HEK293 (cell line): ENCODE measurements at regions not wholly inside any gene's neighbourhood (a gene's known extent, or its start where the extent isn't known, plus 50 kb on each side); places are given as distances from the start of the nearest gene placed in this dataset.

ENCODE experiments used
- CTCF ChIA-PET: fragments of 350-600 bp; formaldehyde crosslinking; extraction: SDS; loops from one replicate; lab custom pipeline; 2021; ENCODE audit warnings: antibody characterized with exemption; lab: Yijun Ruan, JAX
- POLR2A ChIA-PET: fragments of 300-600 bp; formaldehyde crosslinking; extraction: SDS; loops from one replicate; lab custom pipeline; 2020; ENCODE audit warnings: antibody characterized with exemption, inconsistent platforms; lab: Yijun Ruan, JAX
- H3K27ac ChIP-seq: fragments of 200-500 bp; sonication (Bioruptor generic); 2 replicates; pipeline ENCODE4 v1.5.1; 2014; ENCODE audit warnings: low read depth, low read length, control low read depth, inconsistent platforms; ENCODE audit errors: extremely low read depth
- H3K36me3 ChIP-seq, 2 experiments: fragments of 200-500 bp in 1 of 2; sonication (Bioruptor generic) in 1 of 2; 1 replicate in 1 of 2; 2 replicates in 1 of 2; pipeline ENCODE4 v1.5.1; 2014 to 2017; ENCODE audit warnings: inconsistent platforms in 2 of 2, low read length in 2 of 2; ENCODE audit not compliant: control insufficient read depth in 2 of 2, insufficient read depth in 1 of 2
- H3K4me1 ChIP-seq: fragments of 200-500 bp; sonication (Bioruptor generic); 2 replicates; pipeline ENCODE4 v1.5.1; 2014; ENCODE audit warnings: mild to moderate bottlenecking, low read length, inconsistent platforms; ENCODE audit not compliant: control insufficient read depth, insufficient read depth
- H3K4me3 ChIP-seq: 2 replicates; pipeline ENCODE4 v1.5.1; 2011; ENCODE audit warnings: low read depth, mild to moderate bottlenecking, control low read depth, low read length, moderate library complexity
- H3K9me3 ChIP-seq: fragments of 200-500 bp; sonication (Bioruptor generic); 2 replicates; pipeline ENCODE4 v1.5.1; 2014; ENCODE audit warnings: low read depth, low read length, inconsistent platforms; ENCODE audit not compliant: control insufficient read depth, insufficient read depth
- AEBP2 ChIP-seq: fragments of 450-650 bp; formaldehyde crosslinking; IDR thresholded peaks from 2 replicates; pipeline ENCODE4 v1.5.1; 2016; ENCODE audit warnings: missing biosample characterization, missing genetic modification characterization, borderline replicate concordance
- EGR2 ChIP-seq: fragments of 450-650 bp; formaldehyde crosslinking; IDR thresholded peaks from 2 replicates; pipeline ENCODE4 v1.5.1; 2016; ENCODE audit warnings: low read depth, missing biosample characterization, missing genetic modification characterization
- GLIS1 ChIP-seq: fragments of 450-650 bp; formaldehyde crosslinking; IDR thresholded peaks from 2 replicates; pipeline ENCODE4 v1.5.1; 2016; ENCODE audit warnings: missing biosample characterization, missing genetic modification characterization
- KLF10 ChIP-seq: fragments of 450-650 bp; IDR thresholded peaks from 2 replicates; pipeline ENCODE4 v1.5.1; 2018; ENCODE audit warnings: missing biosample characterization, mild to moderate bottlenecking, missing genetic modification characterization
- KLF16 ChIP-seq: fragments of 450-650 bp; formaldehyde crosslinking; IDR thresholded peaks from 2 replicates; pipeline ENCODE4 v1.5.1; 2017; ENCODE audit warnings: missing biosample characterization, missing genetic modification characterization
- KLF9 ChIP-seq: fragments of 450-650 bp; formaldehyde crosslinking; IDR thresholded peaks from 2 replicates; pipeline ENCODE4 v1.5.1; 2016; ENCODE audit warnings: missing biosample characterization, missing genetic modification characterization, low read depth
- PBX3 ChIP-seq: sonication (generic); formaldehyde crosslinking; IDR thresholded peaks from 2 replicates; pipeline ENCODE4 v1.8.1; 2022; ENCODE audit warnings: mild to moderate bottlenecking, moderate library complexity, missing genetic modification reagents
- REPIN1 ChIP-seq: fragments of 450-650 bp; formaldehyde crosslinking; IDR thresholded peaks from 2 replicates; pipeline ENCODE4 v1.5.1; 2017; ENCODE audit warnings: missing biosample characterization, missing genetic modification characterization, low read depth
- ZBTB11 ChIP-seq: fragments of 450-650 bp; formaldehyde crosslinking; conservative IDR thresholded peaks from 2 replicates; pipeline ENCODE4 v1.5.1; 2016; ENCODE audit warnings: low read depth, missing biosample characterization, missing genetic modification characterization
- ZFHX2 ChIP-seq: fragments of 450-650 bp; formaldehyde crosslinking; conservative IDR thresholded peaks from 2 replicates; pipeline ENCODE4 v1.5.1; 2016; ENCODE audit warnings: missing biosample characterization, missing genetic modification characterization
- ZNF23 ChIP-seq: fragments of 450-650 bp; formaldehyde crosslinking; IDR thresholded peaks from 2 replicates; pipeline ENCODE4 v1.5.1; 2016; ENCODE audit warnings: missing biosample characterization, missing genetic modification characterization, borderline replicate concordance
- ZNF449 ChIP-seq: fragments of 450-650 bp; formaldehyde crosslinking; IDR thresholded peaks from 2 replicates; pipeline ENCODE4 v1.5.1; 2017; ENCODE audit warnings: missing biosample characterization, mild to moderate bottlenecking, missing genetic modification characterization, moderate library complexity
- ZNF777 ChIP-seq: fragments of 450-650 bp; formaldehyde crosslinking; IDR thresholded peaks from 2 replicates; pipeline ENCODE4 v1.5.1; 2017; ENCODE audit warnings: missing biosample characterization, missing genetic modification characterization, borderline replicate concordance
- ZNF792 ChIP-seq: fragments of 450-650 bp; formaldehyde crosslinking; IDR thresholded peaks from 2 replicates; pipeline ENCODE4 v1.5.1; 2016; ENCODE audit warnings: missing biosample characterization, missing genetic modification characterization
- ZNF837 ChIP-seq: fragments of 450-650 bp; formaldehyde crosslinking; IDR thresholded peaks from 2 replicates; pipeline ENCODE4 v1.5.1; 2016; ENCODE audit warnings: missing biosample characterization, missing genetic modification characterization
- ZSCAN23 ChIP-seq: fragments of 450-650 bp; formaldehyde crosslinking; IDR thresholded peaks from 2 replicates; pipeline ENCODE4 v1.5.1; 2016; ENCODE audit warnings: missing biosample characterization, missing genetic modification characterization
- TF ChIP-seq, protein P1 (sequence below): fragments of 450-650 bp; formaldehyde crosslinking; IDR thresholded peaks from 2 replicates; pipeline ENCODE4 v1.5.1; 2017; ENCODE audit warnings: missing biosample characterization, missing genetic modification characterization

DNA sequence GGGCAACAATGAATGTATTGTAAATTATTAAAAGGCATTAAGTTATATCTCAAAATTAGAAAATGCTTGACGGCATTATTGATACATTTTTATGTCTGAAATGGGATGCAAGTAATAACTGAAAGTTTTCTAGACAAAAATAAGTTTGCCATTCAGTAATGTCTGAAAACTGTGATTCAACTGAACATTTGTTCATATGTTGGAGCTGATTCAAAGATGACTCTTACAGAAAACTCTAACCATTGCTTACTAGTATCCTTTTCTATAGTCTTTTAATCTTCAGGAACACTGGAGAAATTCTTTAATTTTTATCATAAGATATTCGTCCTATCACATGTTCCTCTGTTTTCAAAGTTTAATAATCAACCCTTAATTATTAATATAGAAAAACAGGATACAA lies 71.1 kb upstream of the TFEC start (continued):
- no peak for TF ChIP-seq ZNF837 (tag by site-specific recombination)

GRCh38 chr7:116111475-116111874 lies 80.9 kb upstream of the TFEC start:
- H3K27ac ChIP-seq, result no peak overlapping the region
- no peaks in the 10 kb centered on the region for H3K9me3 ChIP-seq
- POLR2A ChIA-PET, result no interaction called here
- H3K4me3 ChIP-seq, result no peak overlapping the region
- no peak for TF ChIP-seq KLF9 (tag by site-specific recombination)
- no peak for TF ChIP-seq KLF10 (tag by site-specific recombination)
- no peak for TF ChIP-seq ZNF449 (tag by site-specific recombination)
- TF ChIP-seq ZNF792 (tag by site-specific recombination), result no peak
- no peak for TF ChIP-seq REPIN1 (tag by site-specific recombination)
- no peak for TF ChIP-seq ZNF23 (tag by site-specific recombination)
- TF ChIP-seq KLF16 (tag by site-specific recombination), result no peak
- TF ChIP-seq ZFHX2, result no peak
- TF ChIP-seq, protein P1, sequence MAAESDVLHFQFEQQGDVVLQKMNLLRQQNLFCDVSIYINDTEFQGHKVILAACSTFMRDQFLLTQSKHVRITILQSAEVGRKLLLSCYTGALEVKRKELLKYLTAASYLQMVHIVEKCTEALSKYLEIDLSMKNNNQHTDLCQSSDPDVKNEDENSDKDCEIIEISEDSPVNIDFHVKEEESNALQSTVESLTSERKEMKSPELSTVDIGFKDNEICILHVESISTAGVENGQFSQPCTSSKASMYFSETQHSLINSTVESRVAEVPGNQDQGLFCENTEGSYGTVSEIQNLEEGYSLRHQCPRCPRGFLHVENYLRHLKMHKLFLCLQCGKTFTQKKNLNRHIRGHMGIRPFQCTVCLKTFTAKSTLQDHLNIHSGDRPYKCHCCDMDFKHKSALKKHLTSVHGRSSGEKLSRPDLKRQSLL (tag by site-specific recombination), result no peak
- no peak for TF ChIP-seq PBX3 (CRISPR knock-in tag)
- TF ChIP-seq EGR2 (tag by site-specific recombination), result no peak
- TF ChIP-seq ZSCAN23, result no peak
- no peak for TF ChIP-seq ZNF777 (tag by site-specific recombination)
- TF ChIP-seq AEBP2 (tag by site-specific recombination), result no peak
- TF ChIP-seq ZBTB11 (tag by site-specific recombination), result no peak
- TF ChIP-seq GLIS1 (tag by site-specific recombination), result no peak
- TF ChIP-seq, all 188 proteins: peak for 0
- H3K4me1 ChIP-seq, result no peaks in the 10 kb centered on the region
- no peaks in the 10 kb centered on the region for H3K36me3 ChIP-seq
- CTCF ChIA-PET, result interaction anchor here (0.6 kb wide), 2 partner anchors 15 to 206 kb away, joined by 3 to 4 read pairs; no protein-coding TSS in a partner anchor
